ENCODE measurements at regions not wholly inside any gene's neighbourhood (a gene's known extent, or its start where the extent isn't known, plus 50 kb on each side); places are given as distances from the start of the nearest gene placed in this dataset.

GRCh38 chr2:6776125-6776524 lies 89.6 kb downstream of the CMPK2 start:
- peaks cover 14% of the 10 kb centered on the region for H3K4me1 ChIP-seq (ENCODE audit: control insufficient read depth, insufficient read depth, low read length)
- H3K27ac ChIP-seq (ENCODE audit: low read depth, low read length), result no peak overlapping the region
- no peaks in the 10 kb centered on the region for H3K36me3 ChIP-seq (ENCODE audit: control insufficient read depth, insufficient read depth, low read length)
- no peak overlapping the region for H3K9ac ChIP-seq (ENCODE audit: low read length)
- H3K27me3 ChIP-seq (ENCODE audit: control insufficient read depth, insufficient read depth, low read length), result peaks cover 9% of the 10 kb centered on the region
- no peak overlapping the region for H3K4me3 ChIP-seq (ENCODE audit: low read depth, low read length)
- peaks cover 4% of the 10 kb centered on the region for H3K9me3 ChIP-seq (ENCODE audit: control insufficient read depth, insufficient read depth, low read depth, low read length)

DNA sequence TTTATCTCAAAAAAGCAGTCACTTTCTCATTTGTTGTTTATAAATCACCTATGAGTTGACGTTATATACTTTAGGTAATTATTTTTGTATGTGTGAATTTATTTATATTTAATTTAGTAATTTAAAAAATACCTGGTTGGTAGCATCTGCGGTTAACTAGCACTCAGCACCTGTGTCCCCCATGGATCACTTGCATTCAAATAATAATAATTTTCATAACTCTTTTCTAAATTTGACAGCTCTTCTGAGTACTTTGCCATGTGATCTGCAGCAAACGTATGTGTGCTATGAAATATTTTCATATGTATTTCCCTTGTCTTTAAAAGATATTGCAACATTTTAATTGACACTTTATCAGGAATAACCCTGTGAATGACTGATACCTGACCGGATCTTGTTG lies 88.1 kb downstream of the CMPK2 start:
- Histone ChIP-seq H3K4me3 (ENCODE audit: low read depth, low read length) (no peak overlapping the region), H3K27me3 (ENCODE audit: control insufficient read depth, insufficient read depth, low read length) (peaks cover 9% of the 10 kb centered on the region), H3K9me3 (ENCODE audit: control insufficient read depth, insufficient read depth, low read depth, low read length) (peaks cover 4% of the 10 kb centered on the region), H3K9ac (ENCODE audit: low read length) (no peak overlapping the region), H3K4me1 (ENCODE audit: control insufficient read depth, insufficient read depth, low read length) (peaks cover 4% of the 10 kb centered on the region; the same call in 1 of the 2 replicates), H3K27ac (ENCODE audit: low read depth, low read length) (no peak overlapping the region), H3K36me3 (ENCODE audit: control insufficient read depth, insufficient read depth, low read length) (no peaks in the 10 kb centered on the region)

DNA sequence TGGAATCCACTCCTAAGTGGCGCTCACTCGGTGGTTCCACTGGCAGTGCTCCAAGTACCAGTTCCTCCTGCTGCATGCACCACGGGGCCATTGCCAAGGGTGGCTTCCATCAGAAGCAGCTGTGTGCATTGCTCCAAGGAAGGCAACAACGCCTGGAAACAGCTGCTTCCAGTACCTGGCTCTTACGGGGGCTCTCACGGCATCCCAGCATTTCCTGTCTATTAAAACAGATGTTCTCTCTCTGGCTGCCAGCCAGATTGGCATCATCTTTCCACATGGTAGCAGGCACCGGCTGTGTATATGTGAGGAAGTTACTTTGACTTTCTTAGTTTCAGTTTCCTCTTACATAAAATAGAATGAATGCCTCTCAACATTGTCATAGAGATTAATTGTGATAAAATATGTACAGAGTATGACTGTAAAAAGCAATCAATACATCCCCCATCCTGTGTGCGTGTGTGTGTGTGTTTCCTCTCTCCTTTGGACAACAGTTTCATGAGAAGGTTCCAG lies 84.9 kb downstream of the CMPK2 start:
- H3K4me3 ChIP-seq (ENCODE audit: low read depth, low read length), result no peak overlapping the region
- no peak overlapping the region for H3K9ac ChIP-seq (ENCODE audit: low read length)
- no peak overlapping the region for H3K27ac ChIP-seq (ENCODE audit: low read depth, low read length)

GRCh38 chr2:6782517-6783237 lies 83.0 kb downstream of the CMPK2 start:
- Histone ChIP-seq H3K4me3 (ENCODE audit: low read depth, low read length) (no peak overlapping the region), H3K9ac (ENCODE audit: low read length) (no peak overlapping the region), H3K27me3 (ENCODE audit: control insufficient read depth, insufficient read depth, low read length) (no peaks in the 10 kb centered on the region), H3K27ac (ENCODE audit: low read depth, low read length) (no peak overlapping the region), H3K9me3 (ENCODE audit: control insufficient read depth, insufficient read depth, low read depth, low read length) (no peaks in the 10 kb centered on the region), H3K4me1 (ENCODE audit: control insufficient read depth, insufficient read depth, low read length) (no peaks in the 10 kb centered on the region), H3K36me3 (ENCODE audit: control insufficient read depth, insufficient read depth, low read length) (no peaks in the 10 kb centered on the region)

More for the DNA sequence above, 84.9 kb downstream of the CMPK2 start:
- H3K4me1 ChIP-seq (ENCODE audit: control insufficient read depth, insufficient read depth, low read length), result no peaks in the 10 kb centered on the region
- H3K36me3 ChIP-seq (ENCODE audit: control insufficient read depth, insufficient read depth, low read length), result no peaks in the 10 kb centered on the region
- H3K27me3 ChIP-seq (ENCODE audit: control insufficient read depth, insufficient read depth, low read length), result no peaks in the 10 kb centered on the region
- H3K9me3 ChIP-seq (ENCODE audit: control insufficient read depth, insufficient read depth, low read depth, low read length), result peaks cover 4% of the 10 kb centered on the region

GRCh38 chr2:6783238-6783614 lies 82.5 kb downstream of the CMPK2 start:
- no peaks in the 10 kb centered on the region for H3K4me1 ChIP-seq (ENCODE audit: control insufficient read depth, insufficient read depth, low read length)
- no peak overlapping the region for H3K27ac ChIP-seq (ENCODE audit: low read depth, low read length)
- no peaks in the 10 kb centered on the region for H3K36me3 ChIP-seq (ENCODE audit: control insufficient read depth, insufficient read depth, low read length)
- H3K27me3 ChIP-seq (ENCODE audit: control insufficient read depth, insufficient read depth, low read length), result no peaks in the 10 kb centered on the region
- no peak overlapping the region for H3K4me3 ChIP-seq (ENCODE audit: low read depth, low read length)
- no peak overlapping the region for H3K9ac ChIP-seq (ENCODE audit: low read length)
- no peaks in the 10 kb centered on the region for H3K9me3 ChIP-seq (ENCODE audit: control insufficient read depth, insufficient read depth, low read depth, low read length)

DNA sequence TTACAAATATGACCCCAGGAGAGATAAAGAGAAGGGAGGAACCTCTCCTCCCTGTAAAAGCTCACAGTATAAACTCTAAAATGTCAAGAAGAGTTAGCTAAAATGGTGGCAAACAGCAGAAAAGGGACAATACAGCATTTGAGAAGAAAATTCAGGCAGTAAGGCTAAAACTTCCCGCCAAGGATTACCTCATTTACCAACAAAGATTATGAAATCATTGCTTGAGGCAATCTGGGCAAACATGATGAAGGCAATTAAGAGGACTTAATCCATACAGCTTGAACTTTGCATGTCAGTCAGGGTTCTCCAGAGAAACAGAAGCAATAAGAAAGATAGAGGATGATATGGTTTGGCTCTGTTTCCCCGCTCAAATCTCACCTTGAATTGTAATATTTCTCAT lies 81.4 kb downstream of the CMPK2 start:
- Histone ChIP-seq H3K9ac (ENCODE audit: low read length) (no peak overlapping the region), H3K4me1 (ENCODE audit: control insufficient read depth, insufficient read depth, low read length) (no peaks in the 10 kb centered on the region), H3K27ac (ENCODE audit: low read depth, low read length) (no peak overlapping the region), H3K27me3 (ENCODE audit: control insufficient read depth, insufficient read depth, low read length) (no peaks in the 10 kb centered on the region), H3K9me3 (ENCODE audit: control insufficient read depth, insufficient read depth, low read depth, low read length) (no peaks in the 10 kb centered on the region), H3K36me3 (ENCODE audit: control insufficient read depth, insufficient read depth, low read length) (no peaks in the 10 kb centered on the region), H3K4me3 (ENCODE audit: low read depth, low read length) (no peak overlapping the region)

DNA sequence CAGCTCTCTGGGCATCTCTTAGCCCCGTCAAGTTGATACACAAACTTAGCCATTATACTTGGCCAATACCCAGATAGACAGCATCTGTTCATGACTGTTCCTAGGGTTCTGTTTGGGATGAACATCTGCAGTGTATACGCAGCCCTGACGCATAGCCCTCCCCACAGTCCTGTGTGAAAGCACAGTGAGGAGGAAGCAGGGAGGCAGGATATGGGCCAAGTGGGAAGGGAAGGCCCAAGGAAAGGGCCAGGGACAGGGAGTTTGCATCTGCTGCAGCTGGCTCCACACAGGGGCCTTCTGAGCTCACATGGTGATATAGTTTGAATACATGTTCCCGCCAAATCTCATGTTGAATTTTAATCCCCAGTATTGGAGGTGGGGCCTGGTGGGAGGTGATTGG lies 80.2 kb downstream of the CMPK2 start:
- Histone ChIP-seq H3K27ac (ENCODE audit: low read depth, low read length) (no peak overlapping the region), H3K27me3 (ENCODE audit: control insufficient read depth, insufficient read depth, low read length) (no peaks in the 10 kb centered on the region), H3K4me3 (ENCODE audit: low read depth, low read length) (no peak overlapping the region), H3K9me3 (ENCODE audit: control insufficient read depth, insufficient read depth, low read depth, low read length) (no peaks in the 10 kb centered on the region), H3K9ac (ENCODE audit: low read length) (no peak overlapping the region), H3K36me3 (ENCODE audit: control insufficient read depth, insufficient read depth, low read length) (no peaks in the 10 kb centered on the region), H3K4me1 (ENCODE audit: control insufficient read depth, insufficient read depth, low read length) (no peaks in the 10 kb centered on the region)

- H3K4me1 ChIP-seq (ENCODE audit: control insufficient read depth, insufficient read depth, low read length), result no peaks in the 10 kb centered on the region
- no peaks in the 10 kb centered on the region for H3K27me3 ChIP-seq (ENCODE audit: control insufficient read depth, insufficient read depth, low read length)
- H3K27ac ChIP-seq (ENCODE audit: low read depth, low read length), result no peak overlapping the region
These were observed 78.3 kb downstream of the CMPK2 start for GRCh38 chr2:6787376-6787775.

GRCh38 chr2:6788614-6789013 lies 77.1 kb downstream of the CMPK2 start:
- Histone ChIP-seq H3K9me3 (ENCODE audit: control insufficient read depth, insufficient read depth, low read depth, low read length) (no peaks in the 10 kb centered on the region), H3K27me3 (ENCODE audit: control insufficient read depth, insufficient read depth, low read length) (no peaks in the 10 kb centered on the region), H3K27ac (ENCODE audit: low read depth, low read length) (no peak overlapping the region), H3K4me3 (ENCODE audit: low read depth, low read length) (no peak overlapping the region), H3K4me1 (ENCODE audit: control insufficient read depth, insufficient read depth, low read length) (no peaks in the 10 kb centered on the region), H3K9ac (ENCODE audit: low read length) (no peak overlapping the region), H3K36me3 (ENCODE audit: control insufficient read depth, insufficient read depth, low read length) (no peaks in the 10 kb centered on the region)

More at GRCh38 chr2:6787376-6787775, 78.3 kb downstream of the CMPK2 start:
- no peak overlapping the region for H3K9ac ChIP-seq (ENCODE audit: low read length)
- no peak overlapping the region for H3K4me3 ChIP-seq (ENCODE audit: low read depth, low read length)
- H3K9me3 ChIP-seq (ENCODE audit: control insufficient read depth, insufficient read depth, low read depth, low read length), result no peaks in the 10 kb centered on the region
- no peaks in the 10 kb centered on the region for H3K36me3 ChIP-seq (ENCODE audit: control insufficient read depth, insufficient read depth, low read length)

- H3K36me3 ChIP-seq (ENCODE audit: control insufficient read depth, insufficient read depth, low read length), result no peaks in the 10 kb centered on the region
- H3K9me3 ChIP-seq (ENCODE audit: control insufficient read depth, insufficient read depth, low read depth, low read length), result no peaks in the 10 kb centered on the region
- no peaks in the 10 kb centered on the region for H3K4me1 ChIP-seq (ENCODE audit: control insufficient read depth, insufficient read depth, low read length)
- no peak overlapping the region for H3K27ac ChIP-seq (ENCODE audit: low read depth, low read length)
- H3K27me3 ChIP-seq (ENCODE audit: control insufficient read depth, insufficient read depth, low read length), result no peaks in the 10 kb centered on the region
- no peak overlapping the region for H3K4me3 ChIP-seq (ENCODE audit: low read depth, low read length)
- H3K9ac ChIP-seq (ENCODE audit: low read length), result no peak overlapping the region
These were observed 76.1 kb downstream of the CMPK2 start for GRCh38 chr2:6789559-6790138.

DNA sequence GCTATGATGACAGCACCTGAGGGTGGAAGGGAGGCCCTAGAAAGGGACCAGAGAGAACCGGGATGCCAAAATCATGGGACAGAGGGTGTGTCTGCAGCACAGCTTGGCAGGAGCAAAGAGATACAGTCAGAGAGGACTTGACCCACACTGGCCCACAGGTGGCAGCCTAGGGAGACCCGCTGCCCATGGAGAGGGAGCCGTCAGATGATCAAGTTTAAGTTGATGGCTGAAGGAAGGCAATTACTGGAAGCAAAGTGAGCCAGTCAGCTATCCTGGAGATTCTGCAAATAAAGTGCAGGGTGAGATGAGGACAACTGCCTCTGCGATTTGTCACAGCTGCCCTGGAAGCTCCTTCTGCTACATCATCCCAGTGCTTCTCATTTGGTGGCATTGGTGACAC lies 74.0 kb downstream of the CMPK2 start:
- H3K27ac ChIP-seq (ENCODE audit: low read depth, low read length), result no peak overlapping the region

More for the DNA sequence above, 74.0 kb downstream of the CMPK2 start:
- no peak overlapping the region for H3K9ac ChIP-seq (ENCODE audit: low read length)
- H3K36me3 ChIP-seq (ENCODE audit: control insufficient read depth, insufficient read depth, low read length), result no peaks in the 10 kb centered on the region
- H3K27me3 ChIP-seq (ENCODE audit: control insufficient read depth, insufficient read depth, low read length), result no peaks in the 10 kb centered on the region
- H3K9me3 ChIP-seq (ENCODE audit: control insufficient read depth, insufficient read depth, low read depth, low read length), result no peaks in the 10 kb centered on the region
- H3K4me3 ChIP-seq (ENCODE audit: low read depth, low read length), result no peak overlapping the region
- H3K4me1 ChIP-seq (ENCODE audit: control insufficient read depth, insufficient read depth, low read length), result no peaks in the 10 kb centered on the region
